Hippocampal formation (tissue), 2 donors: ENCODE measurements at regions not wholly inside any gene's neighbourhood (a gene's known extent, or its start where the extent isn't known, plus 50 kb on each side); places are given as distances from the start of the nearest gene placed in this dataset.

Source experiments
- DNase-seq, 2 donors: peaks; one replicate each; lab custom pipeline; 2025; lab: John Stamatoyannopoulos, UW

GRCh38 chr2:128494307-128494639 lies 175.6 kb upstream of the HS6ST1 start:
- DNase-seq = no peak

GRCh38 chr2:128494640-128495321 lies 176.1 kb upstream of the HS6ST1 start:
- no peak for DNase-seq

GRCh38 chr2:128495996-128496547 lies 177.4 kb upstream of the HS6ST1 start:
- DNase-seq = no peak

- no peak for DNase-seq
Observed at GRCh38 chr2:128496700-128497099, 178.0 kb upstream of the HS6ST1 start.

- no peak for DNase-seq
Observed at GRCh38 chr2:128497461-128497860, 178.8 kb upstream of the HS6ST1 start.

- no peak for DNase-seq
Observed at GRCh38 chr2:128498086-128498485, 179.4 kb upstream of the HS6ST1 start.

- DNase-seq = no peak
Observed at GRCh38 chr2:128498589-128498988, 179.9 kb upstream of the HS6ST1 start.

- no peak for DNase-seq
Observed at GRCh38 chr2:128499367-128500137, 180.9 kb upstream of the HS6ST1 start.

- no peak for DNase-seq
Observed at GRCh38 chr2:128500138-128500800, 181.6 kb upstream of the HS6ST1 start.

GRCh38 chr2:128501006-128501690 lies 182.5 kb upstream of the HS6ST1 start:
- DNase-seq = no peak

GRCh38 chr2:128501700-128502099 lies 183.0 kb upstream of the HS6ST1 start:
- DNase-seq = no peak

- no peak for DNase-seq
Observed at GRCh38 chr2:128502200-128502599, 183.5 kb upstream of the HS6ST1 start.

GRCh38 chr2:128502638-128503246 lies 184.1 kb upstream of the HS6ST1 start:
- DNase-seq = no peak

- DNase-seq = no peak
Observed at GRCh38 chr2:128503399-128504245, 185.0 kb upstream of the HS6ST1 start.

GRCh38 chr2:128504246-128505149 lies 185.8 kb upstream of the HS6ST1 start:
- no peak for DNase-seq

- no peak for DNase-seq
Observed at GRCh38 chr2:128505150-128505490, 186.5 kb upstream of the HS6ST1 start.

- DNase-seq = no peak
Observed at GRCh38 chr2:128505575-128506526, 187.2 kb upstream of the HS6ST1 start.

- no peak for DNase-seq
Observed at GRCh38 chr2:128506534-128506933, 187.9 kb upstream of the HS6ST1 start.
